CD4-positive, CD25-positive, alpha-beta regulatory T cell (primary cell): ENCODE measurements at regions not wholly inside any gene's neighbourhood (a gene's known extent, or its start where the extent isn't known, plus 50 kb on each side); places are given as distances from the start of the nearest gene placed in this dataset.
"Not testable (repeated sequence)": the region's sequence is repeated elsewhere in the genome, so short reads cannot be mapped to it uniquely, and the experiment has no call there.

ENCODE experiments used
- ATAC-seq, 2 donors: fragments of 150-1000 bp; cut with Tn5 transposase; one replicate each; pipeline ENCODE4 v1.10.0; 2021; ENCODE audit warnings: low read depth in 2 of 2, moderate number of reproducible peaks in 2 of 2, moderate library complexity in 1 of 2
- DNase-seq, 3 donors: peaks; one replicate each; pipeline versions ENCODE4 v3.0.0 to v3.0.0-alpha.2; 2012 to 2022; ENCODE audit warnings: mixed read lengths in 1 of 3
- H3K27ac ChIP-seq: one replicate; pipeline ENCODE4 v1.7.0; 2013; ENCODE audit warnings: mild to moderate bottlenecking, low read length; ENCODE audit not compliant: insufficient read depth, poor library complexity, severe bottlenecking
- H3K27me3 ChIP-seq: one replicate; pipeline ENCODE4 v1.7.0; 2013; ENCODE audit warnings: low read length; ENCODE audit not compliant: control insufficient read depth, insufficient read depth
- H3K36me3 ChIP-seq: one replicate; pipeline ENCODE4 v1.7.0; 2013; ENCODE audit warnings: mild to moderate bottlenecking, low read length, moderate library complexity; ENCODE audit not compliant: control insufficient read depth, insufficient read depth
- H3K4me1 ChIP-seq: 2 replicates; pipeline ENCODE4 v1.7.0; 2013; ENCODE audit warnings: mild to moderate bottlenecking, low read length; ENCODE audit not compliant: insufficient read depth, control insufficient read depth, poor library complexity, severe bottlenecking
- H3K4me3 ChIP-seq: one replicate; pipeline ENCODE4 v1.7.0; 2013; ENCODE audit warnings: low read depth, mild to moderate bottlenecking, low read length, moderate library complexity
- H3K9me3 ChIP-seq, 2 experiments: 1 replicate in 1 of 2; 2 replicates in 1 of 2; pipeline ENCODE4 v1.7.0; 2013; ENCODE audit warnings: low read length in 2 of 2, mild to moderate bottlenecking in 1 of 2, moderate library complexity in 1 of 2; ENCODE audit not compliant: control insufficient read depth in 2 of 2
- H3K27ac Mint-ChIP-seq, 3 donors: one replicate each; pipeline ENCODE4 v1.8.0; 2020 to 2022; ENCODE audit warnings: mild to moderate bottlenecking in 3 of 3, mixed read lengths in 3 of 3, moderate library complexity in 2 of 3
- H3K27me3 Mint-ChIP-seq: one replicate; pipeline ENCODE4 v1.8.0; 2022; ENCODE audit warnings: mild to moderate bottlenecking, mixed read lengths
- H3K36me3 Mint-ChIP-seq: one replicate; pipeline ENCODE4 v1.8.0; 2020; ENCODE audit warnings: mixed read lengths
- H3K4me1 Mint-ChIP-seq, 4 donors: one replicate each; pipeline ENCODE4 v1.8.0; 2020 to 2022; ENCODE audit warnings: mixed read lengths in 4 of 4, mild to moderate bottlenecking in 1 of 4
- H3K4me3 Mint-ChIP-seq, 4 donors: one replicate each; pipeline ENCODE4 v1.8.0; 2020 to 2022; ENCODE audit warnings: mild to moderate bottlenecking in 4 of 4, mixed read lengths in 4 of 4, moderate library complexity in 3 of 4
- H3K9me3 Mint-ChIP-seq, 7 donors: one replicate each; pipeline ENCODE4 v1.8.0; 2020 to 2022; ENCODE audit warnings: mixed read lengths in 7 of 7, mild to moderate bottlenecking in 3 of 7, moderate library complexity in 2 of 7

DNA sequence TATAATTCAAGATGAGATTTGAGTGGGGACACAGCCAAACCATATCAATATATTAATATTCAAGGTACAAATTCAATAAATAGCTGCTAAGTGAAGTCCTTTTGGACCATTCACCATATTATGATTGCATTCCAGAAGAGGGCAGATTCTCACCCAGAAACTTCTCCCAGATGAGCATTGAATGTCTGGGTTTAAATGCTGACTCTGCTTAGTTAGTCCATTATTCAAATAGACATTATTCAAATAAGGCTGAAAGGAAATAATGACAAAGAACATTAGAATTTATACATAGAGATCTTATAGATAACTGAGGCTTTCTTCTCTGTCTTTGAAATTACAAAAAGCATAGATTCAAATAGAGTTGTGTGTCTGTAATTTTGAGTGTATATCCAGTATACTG, 579.4 kb upstream of the SLC8A1 start:
- H3K9me3 Mint-ChIP-seq: peaks cover 0 to 13% (median 0%) of the 10 kb centered on the region in 7 donors
- DNase-seq (no peak), ATAC-seq (no peak)
- peak overlapping the region in 1 of 3 donors; percentile 8 for H3K27ac Mint-ChIP-seq
- no peaks in the 10 kb centered on the region for H3K36me3 Mint-ChIP-seq
- Histone ChIP-seq H3K9me3 (no peaks in the 10 kb centered on the region), H3K27ac (no peak overlapping the region), H3K4me3 (no peak overlapping the region), H3K4me1 (peaks cover 7% of the 10 kb centered on the region), H3K36me3 (no peaks in the 10 kb centered on the region), H3K27me3 (no peaks in the 10 kb centered on the region)
- peaks cover 4% of the 10 kb centered on the region for H3K27me3 Mint-ChIP-seq
- H3K4me1 Mint-ChIP-seq: peaks cover 0 to 18% (median 7%) of the 10 kb centered on the region in 4 donors
- no peak overlapping the region for H3K4me3 Mint-ChIP-seq

DNA sequence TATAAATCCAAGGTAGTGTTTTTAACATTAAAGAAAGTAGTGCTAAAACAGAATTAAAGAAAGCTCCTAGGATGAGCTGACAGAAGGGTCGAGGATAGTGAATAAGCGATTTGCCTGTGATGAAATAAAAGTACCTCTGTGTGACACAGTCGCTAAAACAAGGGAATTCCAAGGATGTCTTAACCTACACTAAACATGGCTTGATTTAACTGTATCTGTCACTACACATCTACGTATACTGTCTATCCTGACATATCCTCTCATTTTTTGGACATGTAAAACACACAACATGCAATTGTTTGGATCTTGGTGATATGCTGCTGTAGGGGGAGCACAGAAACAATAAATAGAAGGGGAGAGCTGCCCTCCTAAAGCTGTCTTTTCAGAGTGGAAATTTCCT, 580.8 kb upstream of the SLC8A1 start:
- Mint-ChIP-seq H3K36me3 (no peaks in the 10 kb centered on the region), H3K9me3 (peaks cover 0 to 13% (median 0%) of the 10 kb centered on the region in 7 donors), H3K27ac (peak overlapping the region in 1 of 3 donors; percentile 74), H3K4me1 (peaks cover 0 to 6% (median 1%) of the 10 kb centered on the region in 4 donors), H3K4me3 (no peak overlapping the region), H3K27me3 (peaks cover 4% of the 10 kb centered on the region)
- H3K4me1 ChIP-seq: peaks cover 3% of the 10 kb centered on the region
- H3K36me3 ChIP-seq: no peaks in the 10 kb centered on the region
- no peak overlapping the region for H3K27ac ChIP-seq
- H3K4me3 ChIP-seq: no peak overlapping the region
- H3K27me3 ChIP-seq: no peaks in the 10 kb centered on the region
- no peak for DNase-seq
- no peak for ATAC-seq
- H3K9me3 ChIP-seq: no peaks in the 10 kb centered on the region

DNA sequence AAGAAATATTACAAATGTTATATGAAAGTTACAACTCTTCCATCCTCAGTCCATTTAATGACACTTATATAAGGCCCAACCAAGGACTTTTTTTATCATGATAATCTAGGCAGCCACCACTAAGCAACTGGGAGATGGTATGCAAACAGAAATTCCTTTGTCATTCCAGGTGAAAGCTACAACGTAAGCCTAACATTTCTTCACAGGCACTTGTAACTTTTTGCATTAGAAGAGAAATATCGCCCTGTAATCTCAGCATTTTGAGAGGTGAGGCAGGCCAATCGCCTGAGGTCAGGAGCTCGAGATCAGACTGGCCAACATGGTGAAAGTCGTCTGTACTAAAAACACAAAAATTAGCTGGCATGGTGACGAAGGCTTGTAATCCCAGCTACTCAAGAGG, 581.2 kb upstream of the SLC8A1 start:
- no peaks in the 10 kb centered on the region for H3K36me3 Mint-ChIP-seq
- H3K27me3 ChIP-seq: no peaks in the 10 kb centered on the region

DNA sequence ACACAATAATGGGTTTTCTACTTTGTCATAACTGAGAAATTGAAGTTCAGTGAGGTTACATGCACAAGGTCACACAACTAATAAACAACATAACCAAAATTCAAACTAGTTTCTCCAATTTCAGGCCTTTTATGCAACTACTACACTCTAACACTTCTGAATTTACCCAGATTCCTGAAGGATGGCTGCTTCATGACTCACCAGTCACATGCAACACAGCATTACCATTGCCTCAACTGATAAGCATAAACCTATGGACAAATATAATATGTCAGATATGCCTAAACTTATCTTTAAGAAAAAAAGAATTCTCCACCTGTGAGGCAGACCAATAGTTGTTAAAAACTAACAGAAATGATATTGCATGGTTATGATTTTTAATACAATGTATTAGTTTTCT, 586.5 kb upstream of the SLC8A1 start:
- H3K9me3 ChIP-seq: no peaks in the 10 kb centered on the region
- no peak overlapping the region for H3K4me3 ChIP-seq
- ATAC-seq (no peak), DNase-seq (no peak)
- H3K27ac ChIP-seq: no peak overlapping the region
- no peaks in the 10 kb centered on the region for H3K27me3 Mint-ChIP-seq
- H3K27ac Mint-ChIP-seq: no peak overlapping the region
- no peaks in the 10 kb centered on the region for H3K4me1 ChIP-seq
- H3K4me3 Mint-ChIP-seq: no peak overlapping the region
- H3K9me3 Mint-ChIP-seq: peaks cover 0 to 6% (median 0%) of the 10 kb centered on the region in 7 donors
- H3K4me1 Mint-ChIP-seq: no peaks in the 10 kb centered on the region
- no peaks in the 10 kb centered on the region for H3K36me3 Mint-ChIP-seq
- no peaks in the 10 kb centered on the region for H3K36me3 ChIP-seq
- no peaks in the 10 kb centered on the region for H3K27me3 ChIP-seq

More for the DNA sequence above, 581.2 kb upstream of the SLC8A1 start:
- Mint-ChIP-seq H3K27ac (no peak overlapping the region), H3K4me1 (peaks cover 0 to 2% (median 0%) of the 10 kb centered on the region in 4 donors), H3K27me3 (peaks cover 4% of the 10 kb centered on the region), H3K4me3 (no peak overlapping the region), H3K9me3 (peaks cover 0 to 8% (median 0%) of the 10 kb centered on the region in 7 donors)
- Histone ChIP-seq H3K36me3 (no peaks in the 10 kb centered on the region), H3K27ac (no peak overlapping the region), H3K9me3 (no peaks in the 10 kb centered on the region), H3K4me3 (no peak overlapping the region), H3K4me1 (no peaks in the 10 kb centered on the region)
- no peak for ATAC-seq
- no peak for DNase-seq

DNA sequence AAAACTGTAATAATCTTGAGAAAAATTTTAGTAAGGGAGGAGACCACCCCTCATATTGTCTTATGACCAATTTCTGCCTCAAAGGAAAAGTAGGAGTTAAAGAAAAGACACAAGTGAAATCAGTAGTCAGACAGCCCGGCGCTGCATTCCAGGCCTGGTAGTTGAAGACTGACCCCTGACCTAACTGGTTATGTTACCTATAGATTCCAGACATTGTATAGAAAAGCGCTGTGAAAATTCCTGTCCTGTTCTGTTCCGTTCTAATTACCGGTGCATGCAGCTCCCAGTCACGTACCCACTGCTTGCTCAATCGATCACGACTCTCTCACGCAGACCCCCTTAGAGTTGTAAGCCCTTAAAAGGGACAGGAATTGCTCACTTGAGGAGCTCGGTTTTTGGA, 587.9 kb upstream of the SLC8A1 start:
- not testable (repeated sequence) for H3K9me3 Mint-ChIP-seq, H3K36me3 ChIP-seq, H3K4me3 ChIP-seq, H3K9me3 ChIP-seq, ATAC-seq, H3K4me3 Mint-ChIP-seq, DNase-seq, H3K27me3 Mint-ChIP-seq, H3K27ac Mint-ChIP-seq, H3K4me1 Mint-ChIP-seq, H3K4me1 ChIP-seq, H3K27me3 ChIP-seq, H3K36me3 Mint-ChIP-seq, H3K27ac ChIP-seq

DNA sequence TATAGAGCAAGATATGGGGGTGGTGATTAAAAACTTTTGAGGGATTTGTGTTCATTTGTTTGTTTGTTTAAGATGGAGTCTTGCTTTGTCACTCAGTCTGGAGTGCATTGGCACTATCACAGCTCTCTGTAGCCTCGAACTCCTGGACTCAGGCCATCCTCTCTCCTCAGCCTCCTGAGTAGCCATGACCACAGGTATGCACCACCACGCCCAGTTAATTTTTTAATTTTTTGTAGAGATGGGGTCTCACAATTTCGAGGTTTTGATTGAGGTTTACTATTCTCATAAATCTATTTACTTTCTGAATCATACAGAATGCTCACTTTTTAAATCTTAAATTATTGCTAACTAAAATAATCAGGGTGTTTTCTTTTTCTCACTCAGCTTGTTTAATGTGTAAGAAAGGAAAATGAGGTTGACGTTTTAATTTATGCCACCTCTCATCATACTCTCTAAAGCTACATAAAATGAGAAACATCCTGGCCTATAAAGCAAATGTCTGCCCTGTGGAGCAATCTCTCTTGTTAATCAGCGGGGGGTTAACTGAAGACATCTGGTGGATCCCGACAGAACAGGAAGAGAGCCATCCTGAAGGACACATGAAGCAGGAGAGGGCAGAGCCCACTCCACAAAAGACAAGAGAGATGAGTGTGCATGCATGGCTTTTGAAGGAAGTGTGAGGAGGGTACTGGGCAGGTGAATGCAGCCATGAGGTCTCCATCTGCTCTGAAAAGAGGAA, 589.1 kb upstream of the SLC8A1 start:
- Mint-ChIP-seq H3K4me1 (no peaks in the 10 kb centered on the region), H3K36me3 (no peaks in the 10 kb centered on the region), H3K27me3 (no peaks in the 10 kb centered on the region), H3K27ac (no peak overlapping the region), H3K4me3 (no peak overlapping the region), H3K9me3 (peaks cover 0 to 7% (median 4%) of the 10 kb centered on the region in 7 donors)
- Histone ChIP-seq H3K9me3 (no peaks in the 10 kb centered on the region), H3K4me1 (no peaks in the 10 kb centered on the region), H3K4me3 (no peak overlapping the region), H3K27me3 (no peaks in the 10 kb centered on the region), H3K27ac (no peak overlapping the region), H3K36me3 (no peaks in the 10 kb centered on the region)
- ATAC-seq (no peak), DNase-seq (no peak)

DNA sequence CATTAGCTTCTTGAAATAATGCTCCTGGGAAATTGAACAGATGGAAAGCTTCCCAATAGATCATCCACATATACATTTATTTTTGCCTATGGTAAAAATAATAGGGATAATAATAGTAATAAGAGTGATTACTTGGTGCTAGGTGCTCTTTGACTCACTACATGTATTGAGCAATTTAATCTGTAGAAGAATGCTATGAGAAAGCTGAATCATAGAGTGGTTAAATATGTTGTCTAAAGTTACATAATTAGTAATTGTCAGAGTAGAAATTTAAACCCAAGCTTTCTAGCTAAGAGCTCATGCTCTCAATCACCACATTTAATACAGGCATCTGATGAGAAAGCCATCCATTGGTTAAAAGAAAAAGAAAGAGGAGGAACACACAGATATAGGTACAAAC, 590.5 kb upstream of the SLC8A1 start:
- H3K36me3 Mint-ChIP-seq: no peaks in the 10 kb centered on the region
- H3K9me3 Mint-ChIP-seq: peaks cover 0 to 7% (median 4%) of the 10 kb centered on the region in 7 donors
- H3K27ac Mint-ChIP-seq: no peak overlapping the region
- no peaks in the 10 kb centered on the region for H3K27me3 ChIP-seq
- no peak for DNase-seq
- H3K9me3 ChIP-seq: no peaks in the 10 kb centered on the region
- no peaks in the 10 kb centered on the region for H3K4me1 Mint-ChIP-seq
- H3K27ac ChIP-seq: no peak overlapping the region
- no peak for ATAC-seq
- H3K4me3 ChIP-seq: no peak overlapping the region
- H3K4me3 Mint-ChIP-seq: no peak overlapping the region
- H3K27me3 Mint-ChIP-seq: no peaks in the 10 kb centered on the region
- no peaks in the 10 kb centered on the region for H3K36me3 ChIP-seq
- no peaks in the 10 kb centered on the region for H3K4me1 ChIP-seq

DNA sequence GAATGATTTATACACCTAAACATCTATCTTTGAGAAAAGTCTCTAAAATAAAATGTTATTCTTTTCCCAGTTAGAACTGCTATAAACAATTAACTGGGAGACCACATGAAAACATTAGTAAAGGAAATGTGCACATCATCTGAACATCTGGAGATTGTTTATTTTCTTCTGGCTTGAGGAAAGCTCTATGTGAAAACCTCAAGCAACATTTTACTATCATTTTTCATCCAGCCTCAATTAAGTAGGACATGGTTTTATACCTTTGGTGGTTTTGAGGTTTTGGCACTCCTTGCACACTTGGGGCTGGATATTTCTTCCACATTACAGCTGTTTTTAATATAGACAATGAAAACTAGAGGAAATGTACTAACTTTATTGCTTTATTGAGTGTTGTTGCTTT, 609.5 kb upstream of the SLC8A1 start:
- Mint-ChIP-seq H3K27ac (no peak overlapping the region), H3K4me3 (no peak overlapping the region), H3K9me3 (peaks cover 0 to 5% (median 1%) of the 10 kb centered on the region in 7 donors), H3K4me1 (peaks cover 0 to 3% (median 0%) of the 10 kb centered on the region in 4 donors), H3K36me3 (no peaks in the 10 kb centered on the region), H3K27me3 (peaks cover 4% of the 10 kb centered on the region)
- Histone ChIP-seq H3K27me3 (no peaks in the 10 kb centered on the region), H3K4me3 (no peak overlapping the region), H3K36me3 (no peaks in the 10 kb centered on the region), H3K27ac (no peak overlapping the region), H3K9me3 (no peaks in the 10 kb centered on the region), H3K4me1 (no peaks in the 10 kb centered on the region)
- DNase-seq (no peak), ATAC-seq (no peak)
